ENCODE measurements at regions not wholly inside any gene's neighbourhood (a gene's known extent, or its start where the extent isn't known, plus 50 kb on each side); places are given as distances from the start of the nearest gene placed in this dataset.

DNA sequence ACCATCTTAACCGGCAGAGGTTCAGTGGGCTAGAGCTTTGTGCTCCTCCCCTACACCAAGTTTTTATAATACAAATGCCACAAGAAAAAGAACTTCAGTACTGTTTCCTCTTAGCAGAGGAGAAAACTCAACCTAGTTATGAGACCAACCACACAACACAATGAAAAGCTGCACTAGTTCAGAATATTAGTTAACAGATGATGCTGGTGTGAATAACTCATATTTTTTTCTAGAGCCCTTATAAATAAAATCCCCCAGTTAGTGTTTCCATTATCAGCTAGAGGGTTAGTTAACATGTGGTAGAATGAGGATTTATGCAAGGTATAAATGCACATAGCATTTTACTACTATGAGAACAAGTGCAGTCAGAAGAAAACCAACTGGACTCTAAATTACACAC, 61.9 kb upstream of the AMN1 start:
- H3K9ac ChIP-seq, result no peak overlapping the region
- H3K27ac ChIP-seq, result no peak overlapping the region
- no peak for TF ChIP-seq Cebpa-rat (IDR thresholded peaks at IDR 0.05)
- no peaks in the 10 kb centered on the region for H3K27me3 ChIP-seq
- no peak overlapping the region for H3K4me3 ChIP-seq
- no peaks in the 10 kb centered on the region for H3K4me1 ChIP-seq
- peaks cover 12% of the 10 kb centered on the region; the same call in 1 of the 2 replicates for H3K9me3 ChIP-seq
- no peaks in the 10 kb centered on the region for H3K36me3 ChIP-seq
- H4K20me1 ChIP-seq, result no peaks in the 10 kb centered on the region
- no peak overlapping the region for H3K4me2 ChIP-seq

GRCh38 chr12:31785318-31785717, 56.5 kb upstream of the AMN1 start:
- H3K4me3 ChIP-seq, result no peak overlapping the region
- no peak overlapping the region for H3K9ac ChIP-seq
- no peak for TF ChIP-seq Cebpa-rat (IDR thresholded peaks at IDR 0.05)
- H4K20me1 ChIP-seq, result no peaks in the 10 kb centered on the region
- H3K27ac ChIP-seq, result no peak overlapping the region
- no peak overlapping the region for H3K4me2 ChIP-seq
- H3K4me1 ChIP-seq, result no peaks in the 10 kb centered on the region
- H3K36me3 ChIP-seq, result no peaks in the 10 kb centered on the region
- H3K27me3 ChIP-seq, result no peaks in the 10 kb centered on the region
- H3K9me3 ChIP-seq, result peaks cover 5% of the 10 kb centered on the region; the same call in 1 of the 2 replicates

- H3K4me2 ChIP-seq, result no peak overlapping the region
- TF ChIP-seq Cebpa-rat (IDR thresholded peaks at IDR 0.05), result no peak
These were observed 55.3 kb upstream of the AMN1 start for GRCh38 chr12:31783996-31784645.

GRCh38 chr12:31783556-31783955, 54.7 kb upstream of the AMN1 start:
- Histone ChIP-seq H3K9ac (no peak overlapping the region), H3K27ac (no peak overlapping the region), H4K20me1 (no peaks in the 10 kb centered on the region), H3K4me2 (no peak overlapping the region), H3K36me3 (no peaks in the 10 kb centered on the region), H3K4me3 (no peak overlapping the region), H3K27me3 (no peaks in the 10 kb centered on the region), H3K4me1 (no peaks in the 10 kb centered on the region), H3K9me3 (peaks cover 5% of the 10 kb centered on the region; the same call in 1 of the 2 replicates)
- no peak for TF ChIP-seq Cebpa-rat (IDR thresholded peaks at IDR 0.05)

More at GRCh38 chr12:31783996-31784645, 55.3 kb upstream of the AMN1 start:
- Histone ChIP-seq H3K4me3 (no peak overlapping the region), H3K36me3 (no peaks in the 10 kb centered on the region), H3K27ac (no peak overlapping the region), H3K9me3 (peaks cover 5% of the 10 kb centered on the region; the same call in 1 of the 2 replicates), H4K20me1 (no peaks in the 10 kb centered on the region), H3K27me3 (no peaks in the 10 kb centered on the region), H3K9ac (no peak overlapping the region), H3K4me1 (no peaks in the 10 kb centered on the region)

GRCh38 chr12:31781894-31782540, 53.2 kb upstream of the AMN1 start:
- 0 out of 2 replicates have a peak, but pooled peaks cover 5% of the 10 kb centered on the region for H3K9me3 ChIP-seq
- H3K4me1 ChIP-seq, result no peaks in the 10 kb centered on the region
- no peak overlapping the region for H3K4me3 ChIP-seq
- no peaks in the 10 kb centered on the region for H3K27me3 ChIP-seq
- no peak overlapping the region for H3K9ac ChIP-seq
- no peak for TF ChIP-seq Cebpa-rat (IDR thresholded peaks at IDR 0.05)
- no peak overlapping the region for H3K27ac ChIP-seq
- no peaks in the 10 kb centered on the region for H4K20me1 ChIP-seq
- no peaks in the 10 kb centered on the region for H3K36me3 ChIP-seq
- no peak overlapping the region for H3K4me2 ChIP-seq

GRCh38 chr12:31780096-31780495, 51.3 kb upstream of the AMN1 start:
- Histone ChIP-seq H3K27me3 (no peaks in the 10 kb centered on the region), H3K27ac (no peak overlapping the region)
- no peak for TF ChIP-seq Cebpa-rat (IDR thresholded peaks at IDR 0.05)

DNA sequence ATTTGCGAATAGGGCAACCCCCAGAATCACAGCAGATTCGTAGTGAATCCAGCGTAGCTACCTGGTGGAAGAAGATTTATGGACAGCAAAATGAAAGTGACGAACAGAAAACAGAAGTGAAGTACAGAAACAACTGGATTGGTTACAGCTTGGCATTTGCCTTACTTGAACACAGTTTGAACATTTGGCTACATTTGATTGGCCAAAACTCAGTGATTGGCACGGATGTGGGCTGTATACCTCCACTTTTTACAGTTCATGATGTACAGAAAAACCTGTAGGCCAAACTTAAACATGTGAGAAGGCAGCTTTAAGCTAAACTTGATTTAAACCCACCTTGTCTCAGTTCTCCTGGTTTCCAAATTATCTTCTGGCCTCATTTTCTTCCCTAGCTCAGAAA, 49.9 kb upstream of the AMN1 start:
- no peak for TF ChIP-seq Cebpa-rat (IDR thresholded peaks at IDR 0.05)
- Histone ChIP-seq H3K4me3 (no peak overlapping the region), H3K4me2 (no peak overlapping the region)

More at GRCh38 chr12:31780096-31780495, 51.3 kb upstream of the AMN1 start:
- Histone ChIP-seq H3K9ac (no peak overlapping the region), H3K4me1 (no peaks in the 10 kb centered on the region), H3K4me3 (no peak overlapping the region), H3K36me3 (no peaks in the 10 kb centered on the region), H4K20me1 (no peaks in the 10 kb centered on the region), H3K9me3 (0 out of 2 replicates have a peak, but pooled peaks cover 5% of the 10 kb centered on the region), H3K4me2 (no peak overlapping the region)

More for the DNA sequence above, 49.9 kb upstream of the AMN1 start:
- no peak overlapping the region for H3K9ac ChIP-seq
- no peaks in the 10 kb centered on the region for H3K9me3 ChIP-seq
- no peaks in the 10 kb centered on the region for H3K36me3 ChIP-seq
- no peaks in the 10 kb centered on the region for H3K27me3 ChIP-seq
- H4K20me1 ChIP-seq, result no peaks in the 10 kb centered on the region
- peaks cover 5% of the 10 kb centered on the region for H3K4me1 ChIP-seq
- H3K27ac ChIP-seq, result no peak overlapping the region
